Trophoblast cell (in vitro differentiated cells and primary cell): ENCODE measurements at regions not wholly inside any gene's neighbourhood (a gene's known extent, or its start where the extent isn't known, plus 50 kb on each side); places are given as distances from the start of the nearest gene placed in this dataset.

ENCODE experiments used
- DNase-seq, 2 donors: peaks; one replicate each; pipeline ENCODE4 v3.0.0-alpha.2; 2016
- H2AFZ ChIP-seq: 2 replicates; pipeline ENCODE4 v1.6.1; 2013; ENCODE audit warnings: low read length, moderate library complexity, mild to moderate bottlenecking; ENCODE audit not compliant: insufficient read depth, poor library complexity
- H2AK5ac ChIP-seq: 2 replicates; pipeline ENCODE4 v1.6.1; 2013; ENCODE audit warnings: mild to moderate bottlenecking, low read length
- H2BK120ac ChIP-seq: 2 replicates; pipeline ENCODE4 v1.6.1; 2013; ENCODE audit warnings: low read length, mild to moderate bottlenecking, moderate library complexity; ENCODE audit not compliant: insufficient read depth, poor library complexity
- H2BK12ac ChIP-seq: 2 replicates; pipeline ENCODE4 v1.6.1; 2013; ENCODE audit warnings: mild to moderate bottlenecking, low read length, moderate library complexity
- H2BK5ac ChIP-seq: 2 replicates; pipeline ENCODE4 v1.6.1; 2013; ENCODE audit warnings: low read length, low read depth, moderate library complexity, mild to moderate bottlenecking; ENCODE audit not compliant: poor library complexity
- H3K14ac ChIP-seq: 2 replicates; pipeline ENCODE4 v1.6.1; 2013; ENCODE audit warnings: mild to moderate bottlenecking, low read length
- H3K18ac ChIP-seq: 2 replicates; pipeline ENCODE4 v1.6.1; 2013; ENCODE audit warnings: mild to moderate bottlenecking, low read length
- H3K23ac ChIP-seq: 2 replicates; pipeline ENCODE4 v1.6.1; 2013; ENCODE audit warnings: low read length
- H3K27ac ChIP-seq: 2 replicates; pipeline ENCODE4 v1.5.1; 2013; ENCODE audit warnings: low read depth, mild to moderate bottlenecking, inconsistent platforms, low read length, moderate library complexity
- H3K27me3 ChIP-seq: 2 replicates; pipeline ENCODE4 v1.6.1; 2013; ENCODE audit warnings: inconsistent platforms, mild to moderate bottlenecking, low read length, moderate library complexity; ENCODE audit not compliant: insufficient read depth
- H3K36me3 ChIP-seq, 2 experiments: 1 replicate in 1 of 2; 2 replicates in 1 of 2; pipeline ENCODE4 v1.6.1; 2013; ENCODE audit warnings: low read length in 2 of 2, mild to moderate bottlenecking in 2 of 2, moderate library complexity in 1 of 2; ENCODE audit not compliant: insufficient read depth in 2 of 2, control insufficient read depth in 1 of 2
- H3K4ac ChIP-seq: 2 replicates; pipeline ENCODE4 v1.6.1; 2013; ENCODE audit warnings: low read depth, mild to moderate bottlenecking, low read length, moderate library complexity
- H3K4me1 ChIP-seq, 2 experiments: 1 replicate in 1 of 2; 2 replicates in 1 of 2; pipeline ENCODE4 v1.6.1; 2013; ENCODE audit warnings: low read length in 2 of 2, mild to moderate bottlenecking in 2 of 2, moderate library complexity in 1 of 2; ENCODE audit not compliant: insufficient read depth in 2 of 2, control insufficient read depth in 1 of 2
- H3K4me2 ChIP-seq: 2 replicates; pipeline ENCODE4 v1.6.1; 2013; ENCODE audit warnings: inconsistent platforms, mild to moderate bottlenecking, low read length, moderate library complexity
- H3K4me3 ChIP-seq: 2 replicates; pipeline ENCODE4 v1.5.1; 2013; ENCODE audit warnings: mild to moderate bottlenecking, low read depth, low read length, inconsistent platforms
- H3K79me1 ChIP-seq: one replicate; pipeline ENCODE4 v1.6.1; 2013; ENCODE audit warnings: low read length
- H3K79me2 ChIP-seq: 2 replicates; pipeline ENCODE4 v1.6.1; 2013; ENCODE audit warnings: low read length, mild to moderate bottlenecking; ENCODE audit not compliant: control insufficient read depth, insufficient read depth, poor library complexity
- H3K9ac ChIP-seq: 2 replicates; pipeline ENCODE4 v1.6.1; 2013; ENCODE audit warnings: mild to moderate bottlenecking, low read length
- H3K9me3 ChIP-seq: 2 replicates; pipeline ENCODE4 v1.6.1; 2013; ENCODE audit warnings: low read depth, mild to moderate bottlenecking, control low read depth, inconsistent platforms, low read length; ENCODE audit not compliant: insufficient read depth
- H4K12ac ChIP-seq: 2 replicates; pipeline ENCODE4 v1.6.1; 2013; ENCODE audit warnings: low read depth, mild to moderate bottlenecking, low read length, moderate library complexity
- H4K8ac ChIP-seq: 2 replicates; pipeline ENCODE4 v1.6.1; 2013; ENCODE audit warnings: low read depth, mild to moderate bottlenecking, low read length, moderate library complexity
- H4K91ac ChIP-seq: one replicate; pipeline ENCODE4 v1.6.1; 2013; ENCODE audit warnings: low read depth, mild to moderate bottlenecking, low read length, moderate library complexity
- WGBS: extraction: QIAGEN DNeasy Blood & Tissue Kit; methylation state at CpG from one replicate; pipeline ENCODE4 v1.1.7; 2013; ENCODE audit warnings: missing lambda C conversion rate; ENCODE audit not compliant: insufficient read length, insufficient coverage; ENCODE audit errors: extremely low coverage; 5-methylcytosine and 5-hydroxymethylcytosine counted together

- Histone ChIP-seq H4K8ac (no peak overlapping the region), H2BK5ac (no peak overlapping the region), H2AFZ (no peak overlapping the region)
Measured at GRCh38 chr4:36426741-36427140, 145.3 kb downstream of the DTHD1 start.

GRCh38 chr4:36427696-36428095, 146.3 kb downstream of the DTHD1 start:
- no peak overlapping the region for H3K14ac ChIP-seq
- no peak overlapping the region for H3K4me3 ChIP-seq
- no peak for DNase-seq
- H3K79me2 ChIP-seq, result no peaks in the 10 kb centered on the region
- H3K27ac ChIP-seq, result no peak overlapping the region
- no peak overlapping the region for H2AFZ ChIP-seq
- no peak overlapping the region for H4K8ac ChIP-seq
- no peak overlapping the region for H2BK5ac ChIP-seq
- H3K4ac ChIP-seq, result no peak overlapping the region
- H3K9ac ChIP-seq, result no peak overlapping the region
- H4K12ac ChIP-seq, result no peak overlapping the region
- no peak overlapping the region for H3K23ac ChIP-seq
- no peak overlapping the region for H4K91ac ChIP-seq
- no peaks in the 10 kb centered on the region for H3K9me3 ChIP-seq
- H2BK120ac ChIP-seq, result no peak overlapping the region
- no CpG with 5 or more reads among the region's 2 CpGs for WGBS
- H2AK5ac ChIP-seq, result no peak overlapping the region
- H2BK12ac ChIP-seq, result no peak overlapping the region
- H3K18ac ChIP-seq, result no peak overlapping the region
- H3K27me3 ChIP-seq, result no peaks in the 10 kb centered on the region
- no peaks in the 10 kb centered on the region for H3K4me1 ChIP-seq
- H3K36me3 ChIP-seq, result no peaks in the 10 kb centered on the region
- H3K79me1 ChIP-seq, result no peaks in the 10 kb centered on the region
- H3K4me2 ChIP-seq, result no peak overlapping the region

More at GRCh38 chr4:36426741-36427140, 145.3 kb downstream of the DTHD1 start:
- Histone ChIP-seq H3K79me1 (no peaks in the 10 kb centered on the region), H3K36me3 (no peaks in the 10 kb centered on the region), H3K18ac (no peak overlapping the region), H3K14ac (no peak overlapping the region), H3K9me3 (no peaks in the 10 kb centered on the region), H4K91ac (no peak overlapping the region), H2AK5ac (no peak overlapping the region), H2BK12ac (no peak overlapping the region), H3K27me3 (no peaks in the 10 kb centered on the region), H3K23ac (no peak overlapping the region), H4K12ac (no peak overlapping the region), H3K79me2 (no peaks in the 10 kb centered on the region), H3K4ac (no peak overlapping the region), H3K27ac (no peak overlapping the region), H2BK120ac (no peak overlapping the region), H3K9ac (no peak overlapping the region), H3K4me2 (no peak overlapping the region), H3K4me3 (no peak overlapping the region), H3K4me1 (no peaks in the 10 kb centered on the region)
- no peak for DNase-seq
- no CpG with 5 or more reads among the region's 5 CpGs for WGBS

DNA sequence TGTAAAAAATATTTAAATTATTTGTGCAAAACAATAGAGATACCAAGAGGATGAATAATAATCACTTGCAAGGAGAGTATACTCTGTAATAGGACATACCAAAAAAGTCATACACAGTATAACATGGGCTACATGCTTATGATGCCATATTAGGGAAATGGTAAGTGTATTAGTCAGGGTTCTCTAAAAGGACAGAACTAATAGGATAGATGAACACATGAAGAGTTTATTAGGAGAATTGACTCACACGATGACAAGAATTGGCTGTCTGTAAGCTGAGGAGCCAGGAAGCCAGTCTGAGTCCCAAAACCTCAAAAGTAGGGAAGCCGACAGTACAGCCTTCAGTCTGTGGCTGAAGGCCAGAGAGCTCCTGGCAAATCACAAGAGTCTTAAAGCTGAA, 151.2 kb downstream of the DTHD1 start:
- Histone ChIP-seq H3K4me1 (no peaks in the 10 kb centered on the region), H3K79me2 (no peaks in the 10 kb centered on the region), H2AFZ (no peak overlapping the region), H3K14ac (no peak overlapping the region), H2BK12ac (no peak overlapping the region), H2AK5ac (no peak overlapping the region), H3K4ac (no peak overlapping the region), H3K18ac (no peak overlapping the region), H3K79me1 (no peaks in the 10 kb centered on the region), H3K36me3 (no peaks in the 10 kb centered on the region), H3K27me3 (no peaks in the 10 kb centered on the region), H3K4me2 (no peak overlapping the region), H4K12ac (no peak overlapping the region), H2BK120ac (no peak overlapping the region), H3K4me3 (no peak overlapping the region), H3K9me3 (no peaks in the 10 kb centered on the region), H3K9ac (no peak overlapping the region), H4K8ac (no peak overlapping the region), H3K23ac (no peak overlapping the region), H3K27ac (no peak overlapping the region), H4K91ac (no peak overlapping the region), H2BK5ac (no peak overlapping the region)
- WGBS, result no CpG with 5 or more reads among the region's 2 CpGs
- DNase-seq, result no peak

DNA sequence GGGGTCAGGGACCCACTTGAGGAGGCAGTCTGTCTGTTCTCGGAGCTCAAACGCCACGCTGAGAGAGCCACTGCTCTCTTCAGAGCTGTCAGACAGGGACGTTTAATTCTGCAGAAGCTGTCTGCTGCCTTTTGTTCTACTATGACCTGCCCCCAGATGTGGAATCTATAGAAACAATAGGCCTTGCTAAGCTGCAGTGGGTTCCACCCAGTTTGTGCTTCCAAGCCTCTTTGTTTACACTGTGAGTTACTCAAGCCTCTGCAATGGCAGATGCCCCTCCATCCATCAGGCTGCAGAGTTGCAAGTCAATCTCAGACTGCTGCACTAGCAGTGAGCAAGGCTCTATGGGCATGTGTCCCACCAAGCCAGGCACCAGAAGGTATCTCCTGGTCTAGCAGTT, 158.1 kb downstream of the DTHD1 start:
- no peak overlapping the region for H3K9ac ChIP-seq
- no CpG with 5 or more reads among the region's 4 CpGs for WGBS
- H3K79me1 ChIP-seq, result no peaks in the 10 kb centered on the region

More for the DNA sequence above, 158.1 kb downstream of the DTHD1 start:
- Histone ChIP-seq H3K18ac (no peak overlapping the region), H4K91ac (no peak overlapping the region), H3K27me3 (no peaks in the 10 kb centered on the region), H3K27ac (no peak overlapping the region), H3K4ac (no peak overlapping the region), H2BK12ac (no peak overlapping the region), H3K4me1 (no peaks in the 10 kb centered on the region), H4K12ac (no peak overlapping the region), H2AFZ (no peak overlapping the region), H3K36me3 (no peaks in the 10 kb centered on the region), H2BK5ac (no peak overlapping the region), H2AK5ac (no peak overlapping the region), H4K8ac (no peak overlapping the region), H3K4me3 (no peak overlapping the region), H3K4me2 (no peak overlapping the region), H2BK120ac (no peak overlapping the region), H3K79me2 (no peaks in the 10 kb centered on the region), H3K9me3 (no peaks in the 10 kb centered on the region), H3K23ac (no peak overlapping the region), H3K14ac (no peak overlapping the region)
- DNase-seq, result no peak
